HFF-Myc (cell line): ENCODE measurements at regions not wholly inside any gene's neighbourhood (a gene's known extent, or its start where the extent isn't known, plus 50 kb on each side); places are given as distances from the start of the nearest gene placed in this dataset.
A peak's percentile ranks its signal among the peaks of the same experiment; 100 is the strongest.

ENCODE experiments used
- DNase-seq: peaks from one replicate; pipeline ENCODE4 v3.0.0-alpha.2; 2011; ENCODE audit warnings: low read depth; ENCODE audit errors: extremely low read depth
- H3K4me3 ChIP-seq: replicated peaks from 2 replicates; pipeline ENCODE4 v1.5.1; 2011; ENCODE audit warnings: low read depth, mild to moderate bottlenecking, control low read depth, low read length
- TF ChIP-seq, protein P1 (sequence below): IDR thresholded peaks from 2 replicates; pipeline ENCODE4 v1.5.1; 2012; ENCODE audit warnings: mild to moderate bottlenecking, low read depth, low read length, control low read depth; ENCODE audit errors: missing control alignments

DNA sequence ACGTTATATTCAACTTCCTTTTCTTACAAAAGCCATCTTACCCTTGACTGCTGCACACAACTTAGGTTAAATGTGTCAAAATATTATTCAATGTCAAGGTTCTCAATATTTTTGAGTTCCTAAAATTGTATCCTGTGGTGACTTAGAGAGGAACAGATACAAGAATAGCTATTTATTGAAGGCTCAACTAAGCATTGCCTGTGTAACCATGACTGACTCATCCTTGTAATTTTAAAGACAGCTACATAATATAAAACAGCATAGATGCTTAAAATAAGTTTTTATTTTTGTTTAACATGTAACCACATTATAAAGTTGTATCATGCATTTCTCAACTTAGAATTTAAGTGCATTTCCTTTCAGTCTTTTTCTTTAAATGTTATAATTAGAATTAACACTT is 312.9 kb upstream of the RGMB start:
- no peak for DNase-seq
- H3K4me3 ChIP-seq: no peak overlapping the region
- TF ChIP-seq, protein P1, sequence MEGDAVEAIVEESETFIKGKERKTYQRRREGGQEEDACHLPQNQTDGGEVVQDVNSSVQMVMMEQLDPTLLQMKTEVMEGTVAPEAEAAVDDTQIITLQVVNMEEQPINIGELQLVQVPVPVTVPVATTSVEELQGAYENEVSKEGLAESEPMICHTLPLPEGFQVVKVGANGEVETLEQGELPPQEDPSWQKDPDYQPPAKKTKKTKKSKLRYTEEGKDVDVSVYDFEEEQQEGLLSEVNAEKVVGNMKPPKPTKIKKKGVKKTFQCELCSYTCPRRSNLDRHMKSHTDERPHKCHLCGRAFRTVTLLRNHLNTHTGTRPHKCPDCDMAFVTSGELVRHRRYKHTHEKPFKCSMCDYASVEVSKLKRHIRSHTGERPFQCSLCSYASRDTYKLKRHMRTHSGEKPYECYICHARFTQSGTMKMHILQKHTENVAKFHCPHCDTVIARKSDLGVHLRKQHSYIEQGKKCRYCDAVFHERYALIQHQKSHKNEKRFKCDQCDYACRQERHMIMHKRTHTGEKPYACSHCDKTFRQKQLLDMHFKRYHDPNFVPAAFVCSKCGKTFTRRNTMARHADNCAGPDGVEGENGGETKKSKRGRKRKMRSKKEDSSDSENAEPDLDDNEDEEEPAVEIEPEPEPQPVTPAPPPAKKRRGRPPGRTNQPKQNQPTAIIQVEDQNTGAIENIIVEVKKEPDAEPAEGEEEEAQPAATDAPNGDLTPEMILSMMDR: no peak

DNA sequence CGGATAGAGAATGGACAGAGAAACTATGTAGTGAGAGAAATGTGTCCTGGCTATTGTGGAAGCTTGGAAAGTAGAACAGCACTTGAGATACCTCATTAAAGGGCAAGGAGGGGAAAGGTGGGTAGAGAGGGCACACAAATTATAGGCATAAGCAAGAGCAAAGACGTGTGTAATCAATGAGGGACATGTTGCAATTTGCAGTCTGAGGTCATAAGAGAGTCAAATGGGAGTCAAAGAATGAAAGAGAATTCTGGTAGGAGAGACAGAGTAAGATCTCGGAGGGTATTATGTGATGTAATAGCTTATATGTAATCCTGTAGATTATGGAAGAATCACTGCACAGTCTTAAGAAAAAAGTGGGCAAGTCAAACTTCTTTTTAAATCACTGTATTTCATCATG is 312.0 kb upstream of the RGMB start:
- H3K4me3 ChIP-seq: no peak overlapping the region
- TF ChIP-seq, protein P1: no peak
- no peak for DNase-seq

DNA sequence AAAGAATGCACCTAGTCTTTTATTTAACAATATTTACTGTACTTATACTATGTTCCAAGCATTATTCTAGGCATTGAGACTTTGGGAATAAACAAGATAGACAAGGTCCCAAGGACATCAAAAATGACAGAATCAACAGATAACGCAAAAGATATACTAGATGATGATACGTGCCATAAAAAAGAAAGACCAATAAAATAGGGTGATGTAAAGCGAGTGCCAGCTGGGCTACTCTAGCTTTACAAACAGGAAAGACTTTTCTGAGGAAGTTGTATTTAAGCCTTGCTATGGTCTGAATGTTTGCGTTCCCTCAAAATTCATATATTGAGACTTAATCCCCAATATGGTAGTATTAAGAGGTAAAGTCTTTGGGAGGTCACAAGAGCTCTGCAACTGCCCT is 310.2 kb upstream of the RGMB start:
- TF ChIP-seq, protein P1: no peak
- no peak for DNase-seq
- no peak overlapping the region for H3K4me3 ChIP-seq

DNA sequence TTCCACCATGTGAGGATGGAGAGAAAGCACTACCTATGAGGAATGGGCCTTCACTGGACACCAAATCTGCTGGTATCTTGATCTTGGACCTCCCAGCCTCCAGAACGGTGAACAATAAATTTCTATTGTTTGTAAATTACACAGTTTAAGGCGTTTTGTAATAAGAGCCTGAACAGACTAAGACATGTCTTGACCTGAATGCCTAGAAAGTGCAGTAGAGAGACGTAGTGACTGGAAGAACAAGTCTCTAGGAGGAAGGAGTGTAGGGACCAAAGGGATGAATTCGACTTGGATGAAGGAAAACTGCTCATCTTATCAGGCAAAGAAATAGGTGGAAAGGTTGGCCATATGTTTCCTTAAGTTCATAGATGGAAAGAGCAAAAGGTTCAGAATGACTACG is 309.8 kb upstream of the RGMB start:
- no peak overlapping the region for H3K4me3 ChIP-seq
- DNase-seq: no peak
- TF ChIP-seq, protein P1: no peak

DNA sequence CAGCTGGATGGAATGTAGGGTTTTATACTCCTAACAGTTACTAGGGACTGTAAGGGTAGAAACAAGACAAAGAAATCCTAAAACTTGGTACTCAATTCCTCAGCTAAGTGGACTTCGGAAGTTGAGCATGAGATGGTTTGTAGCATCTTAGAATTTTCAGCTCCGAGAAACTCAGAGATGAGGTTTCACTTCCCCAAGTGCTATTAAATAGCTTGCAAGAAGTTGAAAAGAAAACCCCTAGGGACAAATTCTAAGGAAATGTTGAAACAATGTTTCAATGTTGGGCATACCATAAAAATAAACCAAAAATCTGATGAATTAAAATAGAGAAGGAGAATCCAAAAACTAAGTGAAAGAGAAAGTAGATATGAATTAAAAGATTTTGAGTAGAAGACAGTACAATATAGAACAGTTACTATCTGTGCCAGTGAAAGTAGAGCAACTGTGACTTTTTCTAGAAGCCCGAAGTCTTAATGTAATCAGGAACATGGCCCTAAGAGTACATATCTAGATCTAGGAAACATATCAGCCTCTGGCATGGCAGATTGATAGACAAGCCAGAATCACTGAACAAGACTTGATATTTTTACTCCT is 308.6 kb upstream of the RGMB start:
- DNase-seq: no peak
- TF ChIP-seq, protein P1: no peak
- H3K4me3 ChIP-seq: no peak overlapping the region

DNA sequence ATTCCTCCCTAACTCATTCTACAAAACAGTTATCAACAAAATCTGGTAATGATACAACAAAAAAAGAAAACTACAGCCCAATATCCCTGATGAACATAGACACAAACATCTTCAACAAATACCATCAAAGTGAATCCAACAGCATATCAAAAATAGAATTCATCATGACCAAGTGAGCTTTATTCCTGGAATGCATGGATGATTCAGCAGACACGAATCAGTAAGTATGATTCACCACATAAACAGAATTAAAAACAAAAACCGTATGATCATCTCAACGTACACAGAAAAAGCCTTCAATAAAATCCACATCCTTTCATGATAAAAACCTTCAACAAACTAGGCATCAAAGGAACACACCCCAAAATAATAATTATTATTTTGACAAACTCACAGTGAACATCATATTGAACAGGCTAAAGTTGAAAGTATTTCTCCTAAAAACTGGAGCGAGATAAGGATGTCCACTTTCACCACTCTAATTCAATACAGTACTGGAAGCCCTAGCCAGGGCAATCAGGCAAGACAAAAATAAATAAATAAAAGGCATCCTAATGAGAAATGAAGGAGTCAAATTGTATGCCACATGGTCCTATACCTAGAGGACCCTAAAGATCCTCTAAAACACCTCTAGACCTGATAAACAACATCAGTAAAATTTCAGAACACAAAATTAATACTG is 305.1 kb upstream of the RGMB start:
- TF ChIP-seq, protein P1: no peak
- DNase-seq: peak; percentile 65
- H3K4me3 ChIP-seq: no peak overlapping the region
